Right atrium auricular region (tissue), 2 donors: ENCODE measurements at regions not wholly inside any gene's neighbourhood (a gene's known extent, or its start where the extent isn't known, plus 50 kb on each side); places are given as distances from the start of the nearest gene placed in this dataset.

Experiments used
- DNase-seq: peaks from one replicate; pipeline ENCODE4 v3.0.0-alpha.2; 2019; ENCODE audit warnings: low spot score
- H3K27ac ChIP-seq, 2 donors: fragments of 200-600 bp; sonication (generic); 1 replicate in 1 of 2; 2 replicates in 1 of 2; pipeline ENCODE4 v1.5.1; 2016 to 2019
- H3K27me3 ChIP-seq, 2 donors: fragments of 200-600 bp; sonication (generic); one replicate each; pipeline versions ENCODE4 v1.5.1 to v1.6.0; 2017 to 2019
- H3K36me3 ChIP-seq: fragments of 200-600 bp; sonication (generic); one replicate; pipeline ENCODE4 v1.5.1; 2016
- H3K4me1 ChIP-seq, 2 donors: fragments of 200-600 bp; sonication (generic); one replicate each; pipeline versions ENCODE4 v1.5.1 to v1.6.0; 2017 to 2019
- H3K4me3 ChIP-seq, 2 donors: fragments of 200-600 bp; sonication (generic); 1 replicate in 1 of 2; 2 replicates in 1 of 2; pipeline ENCODE4 v1.5.1; 2017 to 2019; ENCODE audit warnings: mild to moderate bottlenecking in 1 of 2, moderate library complexity in 1 of 2
- H3K9me3 ChIP-seq, 2 donors: fragments of 200-600 bp; sonication (generic); one replicate each; pipeline ENCODE4 v1.5.1; 2019
- TF ChIP-seq, protein P1 (sequence below), 2 donors: fragments of 200-600 bp; sonication (generic); IDR thresholded peaks; one replicate each; pipeline ENCODE4 v1.5.1; 2019; ENCODE audit warnings: antibody characterized with exemption in 2 of 2

DNA sequence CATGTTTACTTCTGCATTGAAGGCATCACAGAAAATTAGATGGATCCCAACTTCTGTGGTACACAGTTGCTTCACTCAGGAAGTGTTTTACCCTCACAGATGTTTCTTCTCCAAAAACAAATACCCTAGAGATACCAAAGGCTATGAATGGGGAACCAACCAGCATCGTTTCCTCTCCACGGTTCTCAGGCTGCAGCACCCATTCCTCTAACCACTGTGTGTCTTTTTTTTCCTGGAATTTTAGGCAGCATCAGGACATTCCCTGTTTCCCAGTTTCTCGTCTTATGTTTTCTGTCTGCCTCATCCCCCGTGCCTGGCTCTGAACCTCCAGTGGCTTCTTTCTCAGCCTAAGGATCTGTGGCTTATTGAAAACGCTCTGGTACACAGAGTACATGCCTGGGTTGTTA, 72.0 kb upstream of the TBX5 start:
- Histone ChIP-seq H3K4me3 (no peak overlapping the region), H3K9me3 (no peaks in the 10 kb centered on the region), H3K27ac (peak overlapping the region in 1 of 2 donors; percentile 41), H3K27me3 (peaks cover 0 to 5% of the 10 kb centered on the region in 2 donors), H3K36me3 (no peaks in the 10 kb centered on the region), H3K4me1 (peaks cover 0 to 30% of the 10 kb centered on the region in 2 donors)
- no peak for DNase-seq
- TF ChIP-seq, protein P1, sequence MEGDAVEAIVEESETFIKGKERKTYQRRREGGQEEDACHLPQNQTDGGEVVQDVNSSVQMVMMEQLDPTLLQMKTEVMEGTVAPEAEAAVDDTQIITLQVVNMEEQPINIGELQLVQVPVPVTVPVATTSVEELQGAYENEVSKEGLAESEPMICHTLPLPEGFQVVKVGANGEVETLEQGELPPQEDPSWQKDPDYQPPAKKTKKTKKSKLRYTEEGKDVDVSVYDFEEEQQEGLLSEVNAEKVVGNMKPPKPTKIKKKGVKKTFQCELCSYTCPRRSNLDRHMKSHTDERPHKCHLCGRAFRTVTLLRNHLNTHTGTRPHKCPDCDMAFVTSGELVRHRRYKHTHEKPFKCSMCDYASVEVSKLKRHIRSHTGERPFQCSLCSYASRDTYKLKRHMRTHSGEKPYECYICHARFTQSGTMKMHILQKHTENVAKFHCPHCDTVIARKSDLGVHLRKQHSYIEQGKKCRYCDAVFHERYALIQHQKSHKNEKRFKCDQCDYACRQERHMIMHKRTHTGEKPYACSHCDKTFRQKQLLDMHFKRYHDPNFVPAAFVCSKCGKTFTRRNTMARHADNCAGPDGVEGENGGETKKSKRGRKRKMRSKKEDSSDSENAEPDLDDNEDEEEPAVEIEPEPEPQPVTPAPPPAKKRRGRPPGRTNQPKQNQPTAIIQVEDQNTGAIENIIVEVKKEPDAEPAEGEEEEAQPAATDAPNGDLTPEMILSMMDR (IDR thresholded peaks at IDR 0.05): no peak

DNA sequence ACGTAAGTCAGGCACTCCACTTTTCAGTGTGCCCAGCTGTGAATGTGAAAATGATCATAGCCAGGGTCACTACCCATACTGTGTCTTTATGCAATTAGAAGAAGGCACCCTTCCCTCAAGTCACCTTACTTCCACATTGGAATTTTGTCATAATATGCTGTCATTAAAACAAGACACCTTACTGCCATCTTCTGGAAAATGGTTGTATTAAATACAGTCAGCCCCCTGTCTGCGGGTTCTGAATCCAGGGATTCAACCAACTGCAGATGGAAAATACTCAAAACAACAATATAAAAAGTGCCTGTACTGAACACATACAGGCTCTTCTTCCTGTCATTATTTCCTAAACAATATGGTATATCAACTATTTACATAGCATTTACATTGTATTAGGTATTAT, 70.2 kb upstream of the TBX5 start:
- no peak for DNase-seq
- Histone ChIP-seq H3K27ac (peak overlapping the region; percentile 46 to 59), H3K27me3 (no peaks in the 10 kb centered on the region)

GRCh38 chr12:114473717-114474116, 67.8 kb upstream of the TBX5 start:
- Histone ChIP-seq H3K4me3 (no peak overlapping the region), H3K9me3 (no peaks in the 10 kb centered on the region), H3K4me1 (peaks cover 0 to 5% of the 10 kb centered on the region in 2 donors), H3K27me3 (no peaks in the 10 kb centered on the region), H3K27ac (no peak overlapping the region), H3K36me3 (no peaks in the 10 kb centered on the region)
- DNase-seq: no peak
- TF ChIP-seq, protein P1 (IDR thresholded peaks at IDR 0.05): no peak

More for the DNA sequence above, 70.2 kb upstream of the TBX5 start:
- Histone ChIP-seq H3K36me3 (no peaks in the 10 kb centered on the region), H3K4me1 (peaks cover 0 to 29% of the 10 kb centered on the region in 2 donors), H3K4me3 (no peak overlapping the region), H3K9me3 (no peaks in the 10 kb centered on the region)
- TF ChIP-seq, protein P1 (IDR thresholded peaks at IDR 0.05): peak; percentile 42 to 74

DNA sequence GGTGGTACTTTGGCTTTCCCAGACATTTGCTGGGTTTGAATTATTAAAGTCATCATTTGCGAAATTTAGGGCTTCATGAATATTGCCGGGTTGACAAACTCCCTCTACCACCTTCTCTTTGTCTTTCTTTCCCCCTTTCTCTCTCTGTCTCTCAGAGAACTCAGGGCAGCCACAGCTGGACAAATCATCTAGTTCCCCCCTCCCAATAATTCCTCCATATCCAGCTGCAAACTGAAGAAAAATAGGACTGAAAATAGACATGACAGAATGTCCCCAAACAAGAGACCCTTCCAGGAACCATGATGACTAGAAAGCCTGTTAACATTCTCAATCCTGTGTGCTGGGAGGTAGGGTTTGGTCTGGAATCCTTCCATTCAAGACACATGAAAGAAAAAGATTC, 67.1 kb upstream of the TBX5 start:
- no peaks in the 10 kb centered on the region for H3K9me3 ChIP-seq

GRCh38 chr12:114457620-114458019, 51.7 kb upstream of the TBX5 start:
- no peak for DNase-seq
- H3K27ac ChIP-seq: peak overlapping the region in 1 of 2 donors; percentile 37
- H3K4me3 ChIP-seq: no peak overlapping the region
- no peaks in the 10 kb centered on the region for H3K4me1 ChIP-seq
- H3K9me3 ChIP-seq: no peaks in the 10 kb centered on the region
- no peaks in the 10 kb centered on the region for H3K36me3 ChIP-seq
- no peaks in the 10 kb centered on the region for H3K27me3 ChIP-seq
- TF ChIP-seq, protein P1 (IDR thresholded peaks at IDR 0.05): no peak

More for the DNA sequence above, 67.1 kb upstream of the TBX5 start:
- TF ChIP-seq, protein P1 (IDR thresholded peaks at IDR 0.05): no peak
- no peaks in the 10 kb centered on the region for H3K36me3 ChIP-seq
- peaks cover 0 to under 1% of the 10 kb centered on the region in 2 donors for H3K4me1 ChIP-seq
- H3K4me3 ChIP-seq: no peak overlapping the region
- DNase-seq: no peak
- H3K27me3 ChIP-seq: no peaks in the 10 kb centered on the region
- no peak overlapping the region for H3K27ac ChIP-seq
